Kidney capillary endothelial cell (primary cell): ENCODE measurements at regions not wholly inside any gene's neighbourhood (a gene's known extent, or its start where the extent isn't known, plus 50 kb on each side); places are given as distances from the start of the nearest gene placed in this dataset.
A peak's percentile ranks its signal among the peaks of the same experiment; 100 is the strongest.

Experiments used
- DNase-seq: peaks from one replicate; pipeline ENCODE4 v3.0.0-alpha.2; 2018; ENCODE audit warnings: low spot score

GRCh38 chr5:30932273-30933017, 261.0 kb upstream of the CDH6 start:
- no peak for DNase-seq

DNA sequence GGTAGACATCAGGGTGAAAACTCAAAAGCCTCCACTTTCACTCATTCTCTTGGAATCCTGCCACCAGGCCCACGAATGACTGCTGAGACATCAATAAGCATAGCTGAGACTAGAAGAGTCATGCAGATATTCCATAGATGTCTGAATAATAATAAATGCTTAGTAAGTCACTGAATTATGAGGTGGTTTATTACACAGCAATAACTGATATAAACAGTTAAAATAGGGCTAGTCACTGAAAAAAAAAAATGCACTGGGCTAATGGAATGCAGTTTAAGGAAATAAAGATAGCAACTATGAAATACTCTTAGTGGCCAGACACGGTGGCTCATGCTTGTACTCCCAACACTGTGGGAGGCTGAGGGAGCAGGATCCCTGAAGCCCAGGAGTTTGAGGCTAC, 262.8 kb upstream of the CDH6 start:
- no peak for DNase-seq

GRCh38 chr5:30928956-30929355, 264.5 kb upstream of the CDH6 start:
- no peak for DNase-seq

GRCh38 chr5:30926218-30926617, 267.3 kb upstream of the CDH6 start:
- no peak for DNase-seq

DNA sequence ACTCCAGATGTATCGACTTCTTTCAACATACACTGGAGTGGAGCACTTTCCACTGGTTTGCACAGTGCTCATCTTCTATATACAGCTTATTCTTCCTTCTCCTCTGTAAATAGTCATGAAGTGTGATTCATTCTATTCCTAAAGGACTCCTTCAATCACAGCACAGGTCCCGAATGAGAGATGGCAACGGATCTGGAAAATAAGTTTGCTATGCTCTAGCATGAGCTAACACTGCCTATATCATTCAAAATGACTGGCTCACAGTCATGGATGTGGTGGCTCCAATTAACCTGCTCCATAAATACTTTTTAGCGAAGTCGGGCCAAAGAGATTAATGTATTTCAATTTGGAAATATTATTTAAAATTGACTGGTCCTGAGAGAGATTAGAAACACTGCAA, 272.1 kb upstream of the CDH6 start:
- no peak for DNase-seq

DNA sequence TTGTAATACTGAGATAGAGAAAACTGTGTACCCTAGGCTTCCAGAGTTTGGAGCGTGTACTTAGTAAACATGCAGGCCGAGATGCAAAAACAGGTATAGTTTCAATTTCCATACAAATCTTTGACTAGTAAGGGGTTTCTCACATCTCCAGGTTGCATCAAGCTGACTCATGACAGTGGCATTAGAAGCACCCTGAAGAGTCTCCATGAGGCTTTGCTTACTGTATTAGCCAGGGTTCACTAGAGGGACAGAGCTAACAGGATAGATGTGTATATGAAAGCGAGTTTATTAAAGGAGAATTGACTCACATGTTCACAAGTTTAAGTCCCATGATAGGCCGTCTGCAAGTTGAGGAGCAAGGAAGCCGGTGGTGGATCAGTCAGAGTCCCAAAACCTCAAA, 275.3 kb upstream of the CDH6 start:
- no peak for DNase-seq

DNA sequence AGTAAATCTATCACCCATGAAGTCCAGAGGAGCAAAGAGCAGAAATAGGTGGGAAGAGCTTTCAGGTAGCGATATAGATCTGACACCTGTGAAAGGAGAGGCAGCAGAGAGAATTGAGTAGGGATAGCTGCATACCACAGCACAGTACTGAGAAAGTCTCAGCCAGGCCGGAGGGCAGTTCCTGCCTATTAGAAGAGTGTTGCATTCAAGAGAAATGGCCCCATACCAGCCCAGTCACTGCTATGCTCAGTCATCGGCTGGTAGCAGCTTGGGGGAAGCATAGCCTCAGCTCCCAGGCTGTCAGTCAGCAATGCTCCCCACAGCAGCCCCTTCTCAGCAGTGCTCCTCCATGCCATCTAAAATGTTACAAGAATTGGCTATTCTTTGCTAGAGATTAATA, 285.1 kb upstream of the CDH6 start:
- no peak for DNase-seq

GRCh38 chr5:30900367-30900766, 293.1 kb upstream of the CDH6 start:
- peak; percentile 59 for DNase-seq

- DNase-seq = no peak
These were observed 298.7 kb upstream of the CDH6 start for GRCh38 chr5:30894811-30895210.

DNA sequence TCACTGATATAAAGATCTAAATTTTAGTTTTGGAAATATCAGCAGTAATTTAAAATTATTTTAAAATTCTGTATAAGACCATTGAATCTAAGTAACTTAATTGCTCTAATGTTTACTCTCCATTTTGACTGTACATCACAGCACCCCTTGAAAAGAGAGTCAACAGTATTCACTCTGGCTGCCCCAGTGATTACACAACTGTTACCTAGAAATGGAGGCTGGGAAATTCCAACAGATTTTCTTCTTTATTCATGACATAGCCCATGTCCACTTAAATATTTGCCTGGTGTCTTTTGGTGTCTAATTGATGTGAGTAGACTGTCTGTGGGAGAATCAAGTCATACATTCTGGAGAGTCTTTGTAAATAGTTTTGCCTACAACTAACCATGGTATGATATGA, 301.8 kb upstream of the CDH6 start:
- DNase-seq = no peak

DNA sequence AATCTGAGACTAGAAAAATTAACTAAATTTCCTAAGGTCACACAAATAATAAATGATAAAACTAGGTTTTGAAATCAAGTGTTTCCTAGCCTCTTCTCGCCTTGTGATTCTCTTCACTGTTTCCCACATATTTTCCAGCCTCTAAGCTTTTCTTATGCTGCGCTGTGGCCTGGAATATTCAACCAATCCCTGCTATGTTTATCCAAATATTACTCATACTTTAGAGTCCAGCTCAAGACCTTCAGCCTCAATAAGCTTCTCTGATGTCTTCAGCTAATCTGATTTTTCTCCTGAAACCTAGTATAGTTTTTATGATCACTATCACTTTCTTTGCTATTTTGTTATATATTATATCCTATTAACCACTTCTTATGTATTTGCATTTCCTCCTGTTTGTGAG, 303.1 kb upstream of the CDH6 start:
- no peak for DNase-seq

- DNase-seq = no peak
These were observed 313.0 kb upstream of the CDH6 start for GRCh38 chr5:30880514-30880913.

- no peak for DNase-seq
These were observed 313.6 kb upstream of the CDH6 start for GRCh38 chr5:30879887-30880286.

GRCh38 chr5:30878746-30879145, 314.7 kb upstream of the CDH6 start:
- no peak for DNase-seq

- DNase-seq = no peak
These were observed 315.2 kb upstream of the CDH6 start for GRCh38 chr5:30878296-30878695.

DNA sequence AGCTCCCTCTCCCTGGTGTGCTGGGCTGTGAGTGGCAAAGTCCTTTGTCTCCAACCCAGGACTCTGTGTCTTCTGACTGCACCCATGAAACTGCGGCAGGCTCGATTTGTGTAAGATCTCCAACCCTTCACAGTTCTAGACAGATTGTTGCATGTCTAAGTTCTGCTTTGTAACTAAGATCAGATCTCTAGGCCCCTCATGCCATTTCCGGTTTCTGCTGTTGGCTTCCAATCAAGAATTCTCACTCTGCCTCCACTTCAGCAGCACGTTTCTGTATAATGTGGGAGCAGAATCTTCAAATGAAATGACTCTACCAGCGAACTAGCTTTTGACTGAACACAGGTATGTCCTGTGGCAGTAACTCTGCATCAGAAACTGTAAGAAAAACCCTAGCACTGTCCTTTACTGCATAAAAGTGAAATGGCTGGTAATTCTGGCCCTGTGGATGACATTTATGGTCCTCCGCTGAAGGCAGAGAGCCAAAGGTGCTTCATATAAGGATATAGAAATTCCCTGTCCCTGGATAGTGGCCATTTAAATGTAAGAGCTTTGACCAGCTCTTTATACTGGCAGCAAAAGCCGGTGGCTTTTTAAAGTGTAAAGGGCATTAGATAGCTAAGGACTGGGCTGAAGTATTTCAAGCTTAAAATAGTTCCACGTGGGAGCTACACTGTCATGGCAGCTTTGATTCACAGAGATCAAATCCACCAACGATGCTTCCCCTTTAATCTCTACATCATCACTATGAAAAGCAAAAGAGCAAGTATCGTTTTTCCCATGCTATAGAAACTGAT, 319.0 kb upstream of the CDH6 start:
- DNase-seq = no peak

- no peak for DNase-seq
These were observed 322.3 kb upstream of the CDH6 start for GRCh38 chr5:30871196-30871595.

GRCh38 chr5:30867711-30868110, 325.8 kb upstream of the CDH6 start:
- no peak for DNase-seq

- no peak for DNase-seq
These were observed 327.3 kb upstream of the CDH6 start for GRCh38 chr5:30866142-30866541.

DNA sequence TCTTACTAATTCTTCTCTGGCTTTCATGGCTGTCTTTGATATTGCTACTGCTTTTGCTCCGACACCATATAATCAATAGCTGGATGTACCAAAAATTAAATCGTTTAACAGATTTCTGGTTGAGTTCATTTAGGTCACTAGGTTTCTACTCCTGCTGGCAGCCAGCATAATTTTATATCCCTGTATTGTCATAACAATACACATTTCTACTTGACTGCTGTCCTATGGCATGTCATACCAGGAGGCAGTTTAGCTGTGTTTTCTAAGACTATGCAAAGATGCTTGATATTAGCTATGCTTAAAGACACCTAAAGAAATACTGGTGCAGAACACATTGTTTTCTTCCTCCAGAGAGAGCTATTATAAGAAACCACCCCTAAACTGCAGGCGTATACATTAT, 337.2 kb upstream of the CDH6 start:
- no peak for DNase-seq

DNA sequence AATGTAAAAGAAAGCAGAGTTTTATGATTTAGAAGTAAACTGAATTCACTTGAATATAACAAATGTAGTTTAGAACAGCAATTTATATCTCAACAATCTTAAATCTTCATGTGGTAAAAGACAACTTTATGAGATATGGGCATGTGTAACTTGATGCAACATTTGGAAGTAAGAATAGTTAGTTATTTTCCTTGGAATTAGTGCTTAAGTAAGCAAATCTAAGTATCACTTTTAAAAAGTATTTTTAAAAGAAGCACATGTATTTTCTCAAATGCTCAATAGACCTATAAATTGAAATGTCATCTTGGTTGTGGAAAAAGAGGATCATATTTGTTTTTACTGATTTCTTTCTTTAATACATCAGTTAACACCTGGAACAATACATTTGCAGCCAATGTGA, 340.3 kb upstream of the CDH6 start:
- DNase-seq = no peak

GRCh38 chr5:30850866-30851265, 342.6 kb upstream of the CDH6 start:
- no peak for DNase-seq

DNA sequence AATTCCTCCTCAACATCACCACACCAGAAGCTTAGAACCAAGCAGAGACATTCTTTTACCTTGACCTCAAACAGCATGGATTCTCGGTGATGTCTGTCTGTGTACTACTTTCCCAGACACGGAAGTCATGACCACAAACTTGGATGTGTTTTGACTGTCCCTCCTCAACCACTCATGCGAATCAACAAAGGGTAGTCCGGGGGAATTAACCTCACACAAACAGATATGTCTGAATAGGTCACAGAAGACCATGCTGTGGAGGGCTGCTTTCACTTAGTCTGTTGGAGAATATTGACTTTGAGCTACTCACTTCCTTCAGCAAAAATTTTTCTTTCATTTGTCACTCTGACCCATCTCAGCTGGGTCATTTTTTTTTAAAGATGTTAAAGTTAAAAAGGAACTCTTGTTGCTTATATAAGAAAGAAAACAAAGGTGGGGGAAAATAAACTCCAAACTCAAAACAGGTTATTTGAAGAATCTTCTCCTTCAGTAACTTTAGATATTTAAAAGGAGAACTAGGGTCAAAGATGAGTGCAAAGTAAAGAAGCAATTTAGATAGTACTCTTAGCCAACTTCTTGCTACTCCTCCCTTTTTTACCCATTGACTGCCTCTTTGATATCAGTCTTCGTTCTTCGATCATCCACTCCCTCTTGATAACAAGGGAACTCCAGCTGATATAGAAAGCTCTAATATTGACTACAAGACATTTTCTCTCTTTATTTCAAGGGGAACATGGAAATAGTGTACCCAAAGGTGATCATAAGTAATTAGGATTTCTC, 343.4 kb upstream of the CDH6 start:
- DNase-seq = peak; percentile 3
